Mesothelial cell of epicardium (in vitro differentiated cells): ENCODE measurements at regions not wholly inside any gene's neighbourhood (a gene's known extent, or its start where the extent isn't known, plus 50 kb on each side); places are given as distances from the start of the nearest gene placed in this dataset.

ENCODE experiments used
- DNase-seq, 2 experiments: peaks; one replicate each; pipeline ENCODE4 v3.0.0; 2021; ENCODE audit warnings: low spot score in 2 of 2; ENCODE audit not compliant: unreplicated experiment in 2 of 2
- H3K27ac Mint-ChIP-seq: 2 replicates; pipeline ENCODE4 v1.8.0; 2021; ENCODE audit warnings: mixed read lengths
- H3K27me3 Mint-ChIP-seq: 2 replicates; pipeline ENCODE4 v1.8.0; 2021; ENCODE audit warnings: low read depth, mixed read lengths
- H3K36me3 Mint-ChIP-seq: 2 replicates; pipeline ENCODE4 v1.8.0; 2021; ENCODE audit warnings: mixed read lengths
- H3K4me1 Mint-ChIP-seq: 2 replicates; pipeline ENCODE4 v1.8.0; 2021; ENCODE audit warnings: mixed read lengths
- H3K4me3 Mint-ChIP-seq: 2 replicates; pipeline ENCODE4 v1.8.0; 2021; ENCODE audit warnings: mild to moderate bottlenecking, moderate library complexity, mixed read lengths
- H3K9me3 Mint-ChIP-seq: 2 replicates; pipeline ENCODE4 v1.8.0; 2021; ENCODE audit warnings: mixed read lengths
- CTCF ChIP-seq: fragments of 200-600 bp; sonication (generic); IDR thresholded peaks from one replicate; pipeline ENCODE4 v1.5.0; 2021; ENCODE audit warnings: antibody characterized with exemption; ENCODE audit not compliant: unreplicated experiment

DNA sequence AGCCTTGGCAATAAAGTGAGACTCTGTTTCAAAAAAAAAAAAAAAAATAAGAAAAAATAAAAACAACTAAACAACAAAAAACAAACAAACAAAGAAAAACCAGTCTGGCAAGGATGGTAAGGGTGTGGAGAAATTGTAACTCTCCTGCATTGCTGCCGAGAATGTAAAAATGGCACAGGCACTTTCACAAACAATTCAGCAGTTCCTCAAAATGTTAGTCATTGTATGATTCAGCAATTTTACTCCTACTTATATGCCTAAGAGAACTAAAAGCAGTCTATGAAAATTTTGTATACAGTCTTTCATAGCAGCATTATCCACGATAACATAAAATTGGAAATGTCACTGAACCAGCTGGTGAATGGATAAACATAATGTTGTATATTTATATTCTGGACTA is 280.4 kb downstream of the CDH9 start:
- Mint-ChIP-seq H3K4me1 (peaks cover 12% of the 10 kb centered on the region), H3K9me3 (peaks cover 9% of the 10 kb centered on the region), H3K27me3 (no peaks in the 10 kb centered on the region), H3K4me3 (no peak overlapping the region), H3K36me3 (no peaks in the 10 kb centered on the region), H3K27ac (no peak overlapping the region)
- no peak for DNase-seq
- TF ChIP-seq CTCF = no peak

GRCh38 chr5:26749829-26750228 is 288.6 kb downstream of the CDH9 start:
- Mint-ChIP-seq H3K9me3 (peaks cover 9% of the 10 kb centered on the region), H3K36me3 (no peaks in the 10 kb centered on the region), H3K27ac (no peak overlapping the region), H3K4me3 (no peak overlapping the region), H3K27me3 (peaks cover 3% of the 10 kb centered on the region), H3K4me1 (no peaks in the 10 kb centered on the region)
- no peak for DNase-seq
- TF ChIP-seq CTCF = no peak

DNA sequence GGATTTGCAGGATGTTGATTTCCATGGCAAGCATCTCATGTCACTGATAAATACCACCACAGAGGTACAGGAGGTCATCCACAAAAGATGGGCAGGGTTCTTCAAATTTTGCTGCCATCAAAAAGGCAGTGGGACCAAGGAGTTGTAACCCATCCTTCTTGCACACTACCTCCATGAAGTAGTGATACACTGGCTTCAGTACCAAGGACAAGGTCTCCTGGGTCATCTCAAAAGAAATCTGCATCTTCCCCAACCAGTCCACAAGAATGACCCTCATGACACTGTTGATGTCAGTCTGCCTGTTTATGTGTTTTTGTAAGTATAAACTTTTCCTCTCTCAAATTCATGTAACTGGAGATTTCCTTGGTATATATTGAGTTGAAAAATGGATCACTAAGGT is 298.2 kb downstream of the CDH9 start:
- no peaks in the 10 kb centered on the region for H3K4me1 Mint-ChIP-seq
- no peak for TF ChIP-seq CTCF
- DNase-seq = no peak
- H3K9me3 Mint-ChIP-seq = peaks cover 4% of the 10 kb centered on the region
- H3K4me3 Mint-ChIP-seq = no peak overlapping the region
- H3K27ac Mint-ChIP-seq = no peak overlapping the region
- no peaks in the 10 kb centered on the region for H3K36me3 Mint-ChIP-seq
- no peaks in the 10 kb centered on the region for H3K27me3 Mint-ChIP-seq

GRCh38 chr5:26737348-26738265 is 300.8 kb downstream of the CDH9 start:
- H3K36me3 Mint-ChIP-seq = no peaks in the 10 kb centered on the region
- no peak overlapping the region for H3K27ac Mint-ChIP-seq
- H3K9me3 Mint-ChIP-seq = peaks cover 5% of the 10 kb centered on the region
- no peaks in the 10 kb centered on the region for H3K4me1 Mint-ChIP-seq
- H3K27me3 Mint-ChIP-seq = no peaks in the 10 kb centered on the region
- TF ChIP-seq CTCF = no peak
- H3K4me3 Mint-ChIP-seq = no peak overlapping the region
- no peak for DNase-seq

DNA sequence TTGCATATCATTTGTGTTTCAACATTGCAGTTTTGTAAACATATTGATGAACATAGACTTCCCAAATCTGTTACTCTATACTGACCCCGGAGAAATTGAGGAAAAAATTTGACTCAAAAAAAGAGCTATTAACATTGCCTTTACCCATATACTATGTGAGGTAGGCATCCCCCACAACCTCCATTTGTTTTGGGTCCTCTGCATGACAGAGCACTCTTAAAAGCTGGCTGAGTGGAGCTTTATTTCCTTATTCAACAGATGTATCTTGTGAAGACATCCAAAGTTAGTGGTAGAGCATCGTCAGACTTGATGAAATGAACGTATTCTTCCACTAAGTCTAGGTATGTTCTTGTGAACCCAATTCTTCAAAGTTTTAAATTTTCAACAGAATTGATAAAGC is 310.5 kb downstream of the CDH9 start:
- no peak for TF ChIP-seq CTCF
- H3K27ac Mint-ChIP-seq = no peak overlapping the region
- no peaks in the 10 kb centered on the region for H3K4me1 Mint-ChIP-seq
- H3K4me3 Mint-ChIP-seq = no peak overlapping the region
- DNase-seq = no peak
- no peaks in the 10 kb centered on the region for H3K27me3 Mint-ChIP-seq
- H3K9me3 Mint-ChIP-seq = peaks cover 19% of the 10 kb centered on the region
- H3K36me3 Mint-ChIP-seq = no peaks in the 10 kb centered on the region
